ENCODE measurements at regions not wholly inside any gene's neighbourhood (a gene's known extent, or its start where the extent isn't known, plus 50 kb on each side); places are given as distances from the start of the nearest gene placed in this dataset.

DNA sequence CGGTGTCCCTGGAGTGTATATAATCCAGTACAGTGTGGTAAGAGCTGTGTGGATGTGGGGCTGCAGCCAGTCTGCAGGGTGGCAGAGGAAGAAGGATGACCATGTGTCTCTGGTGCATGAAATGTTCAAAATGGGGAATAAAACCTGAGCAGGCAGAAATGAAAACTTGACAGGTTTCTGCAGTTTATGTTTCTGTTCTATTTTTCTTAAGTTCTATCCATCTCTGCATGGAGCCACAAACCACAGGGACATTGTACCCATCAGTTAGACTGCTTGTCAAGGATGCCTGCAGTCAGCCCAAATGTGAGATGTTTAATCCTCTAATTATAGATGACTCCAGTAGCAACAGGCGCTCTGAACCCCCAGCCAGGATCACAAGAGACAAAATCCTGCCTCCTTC, 216.7 kb downstream of the IL20RB start:
- H3K9me3 ChIP-seq (ENCODE audit: control insufficient read depth in 4 of 4, low read length in 3 of 4) = no peaks in the 10 kb centered on the region
- TF ChIP-seq FOXA1 (IDR thresholded peaks at IDR 0.05) (no peak), RAD21 (IDR thresholded peaks at IDR 0.05) (no peak), JUND (IDR thresholded peaks at IDR 0.05) (no peak), HNF4A (conservative IDR thresholded peaks at IDR 0.05) (no peak), EGR1 (IDR thresholded peaks at IDR 0.05; ENCODE audit: low read depth in 2 of 2) (no peak), TAF1 (conservative IDR thresholded peaks at IDR 0.05) (no peak), HNF4G (IDR thresholded peaks at IDR 0.05) (no peak), NR2F2 (IDR thresholded peaks at IDR 0.05) (no peak), SP1 (IDR thresholded peaks at IDR 0.05) (no peak), GABPA (IDR thresholded peaks at IDR 0.05 in 1 of 2, conservative IDR thresholded peaks at IDR 0.05 in 1 of 2) (no peak)
- TF ChIP-seq, protein P1, sequence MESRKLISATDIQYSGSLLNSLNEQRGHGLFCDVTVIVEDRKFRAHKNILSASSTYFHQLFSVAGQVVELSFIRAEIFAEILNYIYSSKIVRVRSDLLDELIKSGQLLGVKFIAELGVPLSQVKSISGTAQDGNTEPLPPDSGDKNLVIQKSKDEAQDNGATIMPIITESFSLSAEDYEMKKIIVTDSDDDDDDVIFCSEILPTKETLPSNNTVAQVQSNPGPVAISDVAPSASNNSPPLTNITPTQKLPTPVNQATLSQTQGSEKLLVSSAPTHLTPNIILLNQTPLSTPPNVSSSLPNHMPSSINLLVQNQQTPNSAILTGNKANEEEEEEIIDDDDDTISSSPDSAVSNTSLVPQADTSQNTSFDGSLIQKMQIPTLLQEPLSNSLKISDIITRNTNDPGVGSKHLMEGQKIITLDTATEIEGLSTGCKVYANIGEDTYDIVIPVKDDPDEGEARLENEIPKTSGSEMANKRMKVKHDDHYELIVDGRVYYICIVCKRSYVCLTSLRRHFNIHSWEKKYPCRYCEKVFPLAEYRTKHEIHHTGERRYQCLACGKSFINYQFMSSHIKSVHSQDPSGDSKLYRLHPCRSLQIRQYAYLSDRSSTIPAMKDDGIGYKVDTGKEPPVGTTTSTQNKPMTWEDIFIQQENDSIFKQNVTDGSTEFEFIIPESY (IDR thresholded peaks at IDR 0.05) = no peak
- TF ChIP-seq, protein P2, sequence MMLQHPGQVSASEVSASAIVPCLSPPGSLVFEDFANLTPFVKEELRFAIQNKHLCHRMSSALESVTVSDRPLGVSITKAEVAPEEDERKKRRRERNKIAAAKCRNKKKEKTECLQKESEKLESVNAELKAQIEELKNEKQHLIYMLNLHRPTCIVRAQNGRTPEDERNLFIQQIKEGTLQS (IDR thresholded peaks at IDR 0.05) = no peak
- TF ChIP-seq, protein P3, sequence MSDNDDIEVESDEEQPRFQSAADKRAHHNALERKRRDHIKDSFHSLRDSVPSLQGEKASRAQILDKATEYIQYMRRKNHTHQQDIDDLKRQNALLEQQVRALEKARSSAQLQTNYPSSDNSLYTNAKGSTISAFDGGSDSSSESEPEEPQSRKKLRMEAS (IDR thresholded peaks at IDR 0.05) = no peak

DNA sequence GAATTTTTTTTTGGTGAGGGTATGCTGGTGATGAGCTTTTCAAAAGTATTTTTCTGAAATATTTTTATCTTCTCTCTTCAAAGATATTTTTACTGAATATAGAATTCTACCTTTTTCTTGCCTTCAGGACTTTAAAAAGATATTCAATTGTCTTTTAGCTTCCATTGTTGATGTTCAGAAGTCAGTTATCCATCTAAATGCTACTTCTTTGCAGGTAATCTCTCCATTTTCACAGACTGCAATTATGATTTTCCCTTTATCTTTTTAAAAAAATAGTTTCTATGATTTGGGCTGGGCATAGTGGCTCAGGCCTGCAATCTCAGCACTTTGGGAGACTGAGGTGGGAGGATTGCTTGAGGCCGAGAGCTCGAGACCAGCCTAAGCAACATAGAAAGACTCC, 222.4 kb downstream of the IL20RB start:
- Histone ChIP-seq H3K27me3 (ENCODE audit: control insufficient read depth in 4 of 4, insufficient read depth in 4 of 4, low read length in 3 of 4) (no peaks in the 10 kb centered on the region), H3K36me3 (ENCODE audit: control insufficient read depth in 4 of 4, insufficient read depth in 3 of 4, low read depth in 1 of 4, low read length in 3 of 4) (no peaks in the 10 kb centered on the region), H3K27ac (ENCODE audit: low read depth in 1 of 2, low read length in 2 of 2) (no peak overlapping the region), H3K9ac (ENCODE audit: low read depth in 1 of 2, low read length in 2 of 2) (no peak overlapping the region), H3K4me1 (ENCODE audit: control insufficient read depth in 4 of 4, insufficient read depth in 4 of 4, low read length in 3 of 4) (no peaks in the 10 kb centered on the region), H3K9me3 (ENCODE audit: control insufficient read depth in 4 of 4, low read length in 3 of 4) (peaks cover 0 to 11% (median under 1%) of the 10 kb centered on the region in 4 donors), H3K4me3 (ENCODE audit: low read depth in 1 of 3, low read length in 3 of 3) (no peak overlapping the region)
- WGBS = 96% methylated on average over 2 of the region's 2 CpGs
- TF ChIP-seq, protein P3 (IDR thresholded peaks at IDR 0.05) = no peak
- TF ChIP-seq HNF4A (conservative IDR thresholded peaks at IDR 0.05) = no peak
- no peak for TF ChIP-seq RXRA (IDR thresholded peaks at IDR 0.05)
- TF ChIP-seq YY1 (IDR thresholded peaks at IDR 0.05) = no peak
- TF ChIP-seq, protein P1 (IDR thresholded peaks at IDR 0.05) = no peak
- TF ChIP-seq, protein P4, sequence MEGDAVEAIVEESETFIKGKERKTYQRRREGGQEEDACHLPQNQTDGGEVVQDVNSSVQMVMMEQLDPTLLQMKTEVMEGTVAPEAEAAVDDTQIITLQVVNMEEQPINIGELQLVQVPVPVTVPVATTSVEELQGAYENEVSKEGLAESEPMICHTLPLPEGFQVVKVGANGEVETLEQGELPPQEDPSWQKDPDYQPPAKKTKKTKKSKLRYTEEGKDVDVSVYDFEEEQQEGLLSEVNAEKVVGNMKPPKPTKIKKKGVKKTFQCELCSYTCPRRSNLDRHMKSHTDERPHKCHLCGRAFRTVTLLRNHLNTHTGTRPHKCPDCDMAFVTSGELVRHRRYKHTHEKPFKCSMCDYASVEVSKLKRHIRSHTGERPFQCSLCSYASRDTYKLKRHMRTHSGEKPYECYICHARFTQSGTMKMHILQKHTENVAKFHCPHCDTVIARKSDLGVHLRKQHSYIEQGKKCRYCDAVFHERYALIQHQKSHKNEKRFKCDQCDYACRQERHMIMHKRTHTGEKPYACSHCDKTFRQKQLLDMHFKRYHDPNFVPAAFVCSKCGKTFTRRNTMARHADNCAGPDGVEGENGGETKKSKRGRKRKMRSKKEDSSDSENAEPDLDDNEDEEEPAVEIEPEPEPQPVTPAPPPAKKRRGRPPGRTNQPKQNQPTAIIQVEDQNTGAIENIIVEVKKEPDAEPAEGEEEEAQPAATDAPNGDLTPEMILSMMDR (IDR thresholded peaks at IDR 0.05; ENCODE audit: low read depth, low read length, missing input control) = no peak
- no peak for TF ChIP-seq HNF4G (IDR thresholded peaks at IDR 0.05)
- DNase-seq (ENCODE audit: low spot score) = no peak

More for the DNA sequence above, 216.7 kb downstream of the IL20RB start:
- Histone ChIP-seq H3K4me3 (ENCODE audit: low read depth in 1 of 3, low read length in 3 of 3) (no peak overlapping the region), H3K27ac (ENCODE audit: low read depth in 1 of 2, low read length in 2 of 2) (no peak overlapping the region), H3K9ac (ENCODE audit: low read depth in 1 of 2, low read length in 2 of 2) (no peak overlapping the region), H3K36me3 (ENCODE audit: control insufficient read depth in 4 of 4, insufficient read depth in 3 of 4, low read depth in 1 of 4, low read length in 3 of 4) (no peaks in the 10 kb centered on the region), H3K27me3 (ENCODE audit: control insufficient read depth in 4 of 4, insufficient read depth in 4 of 4, low read length in 3 of 4) (no peaks in the 10 kb centered on the region), H3K4me1 (ENCODE audit: control insufficient read depth in 4 of 4, insufficient read depth in 4 of 4, low read length in 3 of 4) (no peaks in the 10 kb centered on the region)
- DNase-seq (ENCODE audit: low spot score) = no peak
- 56% methylated on average over 2 of the region's 2 CpGs for WGBS

All from liver (tissue), 8 donors.